Medulla oblongata (tissue), 1 donor: ENCODE measurements at regions not wholly inside any gene's neighbourhood (a gene's known extent, or its start where the extent isn't known, plus 50 kb on each side); places are given as distances from the start of the nearest gene placed in this dataset.
A peak's percentile ranks its signal among the peaks of the same experiment; 100 is the strongest.

ENCODE experiments used
- DNase-seq: peaks from one replicate; pipeline ENCODE4 v3.0.0-alpha.2; 2015; ENCODE audit errors: extremely low spot score

- no peak for DNase-seq
Observed at GRCh38 chr10:55160655-55161283, 359.7 kb upstream of the PCDH15 start.

GRCh38 chr10:55158633-55159032 is 357.6 kb upstream of the PCDH15 start:
- DNase-seq: no peak

GRCh38 chr10:55146032-55146431 is 345.0 kb upstream of the PCDH15 start:
- no peak for DNase-seq

- DNase-seq: no peak
Observed at GRCh38 chr10:55144001-55144400, 343.0 kb upstream of the PCDH15 start.

GRCh38 chr10:55141892-55142291 is 340.9 kb upstream of the PCDH15 start:
- DNase-seq: no peak

GRCh38 chr10:55137063-55137462 is 336.0 kb upstream of the PCDH15 start:
- DNase-seq: no peak

GRCh38 chr10:55104738-55105137 is 303.7 kb upstream of the PCDH15 start:
- DNase-seq: no peak

- no peak for DNase-seq
Observed at GRCh38 chr10:55098452-55098851, 297.4 kb upstream of the PCDH15 start.

GRCh38 chr10:55091691-55092328 is 290.8 kb upstream of the PCDH15 start:
- DNase-seq: peak; percentile 8

- DNase-seq: no peak
Observed at GRCh38 chr10:55078121-55078520, 277.1 kb upstream of the PCDH15 start.

GRCh38 chr10:55065185-55065584 is 264.2 kb upstream of the PCDH15 start:
- no peak for DNase-seq

GRCh38 chr10:55063811-55064210 is 262.8 kb upstream of the PCDH15 start:
- no peak for DNase-seq

- DNase-seq: no peak
Observed at GRCh38 chr10:55062349-55062748, 261.3 kb upstream of the PCDH15 start.

GRCh38 chr10:55058800-55059199 is 257.8 kb upstream of the PCDH15 start:
- no peak for DNase-seq

- no peak for DNase-seq
Observed at GRCh38 chr10:55051515-55051914, 250.5 kb upstream of the PCDH15 start.

GRCh38 chr10:55048830-55049498 is 247.9 kb upstream of the PCDH15 start:
- peak; percentile 6 for DNase-seq

- no peak for DNase-seq
Observed at GRCh38 chr10:55043540-55043939, 242.5 kb upstream of the PCDH15 start.

GRCh38 chr10:55033061-55033460 is 232.0 kb upstream of the PCDH15 start:
- DNase-seq: no peak

- DNase-seq: peak; percentile 43
Observed at GRCh38 chr10:55024713-55025112, 223.7 kb upstream of the PCDH15 start.

- DNase-seq: peak; percentile 47
Observed at GRCh38 chr10:55019439-55019838, 218.4 kb upstream of the PCDH15 start.

- DNase-seq: no peak
Observed at GRCh38 chr10:55013318-55013717, 212.3 kb upstream of the PCDH15 start.

- DNase-seq: peak; percentile 13
Observed at GRCh38 chr10:55002420-55002819, 201.4 kb upstream of the PCDH15 start.

GRCh38 chr10:55001422-55001821 is 200.4 kb upstream of the PCDH15 start:
- no peak for DNase-seq
